G401 (cell line): ENCODE measurements at regions not wholly inside any gene's neighbourhood (a gene's known extent, or its start where the extent isn't known, plus 50 kb on each side); places are given as distances from the start of the nearest gene placed in this dataset.

ENCODE experiments used
- DNase-seq: peaks from one replicate; pipeline ENCODE4 v3.0.0-alpha.2; 2015; ENCODE audit warnings: low spot score
- in situ Hi-C: cut with HindIII; loops from 2 replicates; pipeline ENCODE4 v1.10.0; 2016; ENCODE audit warnings: low sequenced_read_pairs, mixed read lengths

- no peak for DNase-seq
- in situ Hi-C loops = no loop called here
Observed at GRCh38 chr7:131232768-131233167, 94.9 kb upstream of the MKLN1 start.

GRCh38 chr7:131233193-131233592 is 94.5 kb upstream of the MKLN1 start:
- in situ Hi-C loops = no loop called here

GRCh38 chr7:131234719-131235488 is 92.8 kb upstream of the MKLN1 start:
- in situ Hi-C loops = no loop called here
- DNase-seq = peak; percentile 47

More at GRCh38 chr7:131233193-131233592, 94.5 kb upstream of the MKLN1 start:
- no peak for DNase-seq

DNA sequence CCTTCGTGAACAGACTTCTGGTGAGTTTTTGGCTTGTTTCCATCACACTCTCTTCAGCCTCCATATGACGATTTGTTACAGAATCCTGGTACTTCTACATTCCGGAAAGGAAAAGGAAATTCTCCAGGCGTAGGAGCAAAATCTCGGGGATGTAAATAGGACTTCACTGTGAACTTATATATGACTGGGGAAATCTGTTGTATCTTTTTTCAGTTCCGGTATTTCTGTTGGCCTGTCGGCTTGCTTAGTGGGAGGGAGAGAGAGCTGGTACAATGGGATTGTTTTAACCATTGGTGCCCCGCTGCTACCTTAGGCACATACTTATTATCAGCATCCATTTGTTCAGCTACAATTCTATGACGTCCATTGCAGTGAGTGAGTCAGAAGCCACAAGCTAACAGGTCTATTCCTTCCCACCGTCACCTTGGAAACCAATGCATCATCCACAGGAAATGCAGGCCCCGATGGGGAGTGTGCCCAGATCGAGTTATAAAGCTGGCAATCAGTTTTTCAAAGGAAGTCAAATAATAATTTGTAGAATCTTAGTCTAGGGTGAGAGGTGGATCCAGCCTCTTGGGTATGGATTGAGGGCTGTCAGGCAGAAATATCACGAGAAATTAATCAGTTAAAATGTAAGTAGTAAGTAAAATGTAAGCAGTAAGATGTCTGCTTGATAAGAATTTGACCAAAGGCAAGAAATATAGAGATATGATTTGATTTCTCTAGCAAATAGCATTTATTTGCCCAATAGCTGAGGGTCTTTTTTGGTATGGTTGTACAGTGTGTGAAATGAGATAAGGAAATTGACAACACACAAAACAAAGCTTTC is 92.0 kb upstream of the MKLN1 start:
- in situ Hi-C loops = no loop called here
- peak; percentile 62 for DNase-seq

- in situ Hi-C loops = no loop called here
- DNase-seq = no peak
Observed at GRCh38 chr7:131236318-131236672, 91.4 kb upstream of the MKLN1 start.

GRCh38 chr7:131238347-131238931 is 89.2 kb upstream of the MKLN1 start:
- in situ Hi-C loops = no loop called here
- no peak for DNase-seq

DNA sequence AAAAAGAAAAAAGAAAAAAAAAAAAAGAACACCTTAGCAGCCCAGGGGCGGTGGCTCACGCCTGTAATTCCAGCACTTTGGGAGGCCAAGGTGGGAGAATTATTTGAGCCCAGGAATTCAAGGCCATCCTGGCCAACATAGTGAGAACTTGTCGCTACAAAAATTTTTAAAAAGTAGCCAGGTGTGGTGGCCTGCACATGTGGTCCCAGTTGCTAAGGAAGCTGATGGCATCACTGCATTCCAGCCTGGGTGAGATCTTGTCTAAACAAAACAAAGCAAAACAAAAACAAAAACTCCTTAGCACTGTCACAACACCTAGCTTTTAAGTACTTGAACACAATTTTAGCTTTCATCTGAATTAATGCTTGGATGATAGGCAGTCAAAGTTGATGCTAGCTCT is 86.3 kb upstream of the MKLN1 start:
- in situ Hi-C loops = no loop called here
- no peak for DNase-seq

DNA sequence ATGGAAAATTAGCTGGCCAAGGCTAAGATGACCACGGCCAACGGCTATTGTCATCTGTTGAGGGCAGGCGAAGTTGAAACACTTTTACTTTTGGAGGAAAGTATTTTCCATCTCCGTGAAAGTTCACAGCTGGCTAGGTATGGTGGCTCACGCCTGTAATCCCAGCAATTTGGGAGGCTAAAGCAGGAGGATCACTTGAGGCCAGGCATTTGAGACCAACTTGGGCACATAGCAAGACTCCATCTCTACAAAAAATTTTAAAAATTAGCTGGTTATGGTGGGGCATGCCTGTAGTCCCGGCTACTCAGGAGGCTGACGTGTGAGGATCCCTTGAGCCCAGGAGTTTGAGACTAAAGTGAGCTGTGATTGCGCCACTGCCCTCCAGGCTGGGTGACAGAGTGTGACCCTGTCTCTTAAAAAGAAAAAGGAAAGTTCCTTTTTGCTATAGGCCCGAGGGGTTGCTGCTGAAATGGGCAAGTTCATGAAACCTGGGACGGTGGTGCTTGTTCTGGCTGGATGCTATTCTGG is 85.5 kb upstream of the MKLN1 start:
- in situ Hi-C loops = no loop called here
- no peak for DNase-seq

DNA sequence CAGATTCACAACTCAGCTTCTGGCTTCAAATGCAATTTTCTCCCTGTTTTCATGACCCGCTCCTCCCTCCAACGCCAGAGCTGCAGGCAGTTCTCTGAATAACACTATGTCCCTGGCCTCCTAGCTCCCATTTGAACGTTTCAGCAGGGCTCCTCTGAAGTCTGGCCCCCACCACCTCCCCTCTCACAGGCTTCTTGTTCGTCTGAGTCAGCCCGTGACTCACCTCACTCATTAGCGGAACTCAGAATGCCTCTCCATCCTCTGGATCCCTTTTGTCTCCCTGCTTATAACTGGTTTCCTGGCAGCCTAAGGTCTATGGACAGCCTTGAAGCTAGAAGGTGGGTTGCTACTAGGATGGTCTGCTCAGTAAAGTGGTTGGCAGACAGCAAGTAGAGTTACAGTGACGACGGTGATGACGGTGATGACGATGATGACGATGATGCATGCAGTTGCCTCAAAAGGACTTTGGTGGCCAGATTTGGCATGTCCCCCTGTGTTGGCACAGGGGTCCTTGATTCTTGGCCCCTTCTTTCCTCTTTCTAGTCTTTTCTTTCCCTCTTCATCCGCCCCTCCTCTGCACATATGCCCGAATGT is 83.3 kb upstream of the MKLN1 start:
- DNase-seq = no peak

DNA sequence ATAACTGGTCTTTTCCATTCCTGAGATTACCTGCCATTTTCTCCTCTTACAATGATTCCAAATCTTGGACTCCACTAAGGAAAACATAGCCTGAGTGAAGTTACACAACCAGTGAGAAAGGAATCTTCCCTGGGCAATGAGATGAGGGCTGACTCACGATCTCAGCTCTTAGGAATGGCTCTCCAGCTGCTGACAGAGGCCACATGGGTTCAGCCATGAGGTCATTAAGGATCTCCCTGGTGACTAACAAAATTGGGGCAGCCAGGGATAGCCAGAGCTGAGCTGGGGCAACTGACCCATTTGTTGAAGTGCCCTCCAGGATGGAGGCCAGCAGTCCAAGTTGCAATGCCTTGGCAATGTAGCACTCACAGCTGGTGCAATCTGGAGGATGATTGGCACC is 78.7 kb upstream of the MKLN1 start:
- DNase-seq = no peak
- in situ Hi-C loops = no loop called here

More for the DNA sequence above, 83.3 kb upstream of the MKLN1 start:
- in situ Hi-C loops = no loop called here

GRCh38 chr7:131249483-131249882 is 78.2 kb upstream of the MKLN1 start:
- DNase-seq = no peak
- in situ Hi-C loops = no loop called here

- DNase-seq = no peak
- in situ Hi-C loops = no loop called here
Observed at GRCh38 chr7:131250331-131250730, 77.3 kb upstream of the MKLN1 start.

DNA sequence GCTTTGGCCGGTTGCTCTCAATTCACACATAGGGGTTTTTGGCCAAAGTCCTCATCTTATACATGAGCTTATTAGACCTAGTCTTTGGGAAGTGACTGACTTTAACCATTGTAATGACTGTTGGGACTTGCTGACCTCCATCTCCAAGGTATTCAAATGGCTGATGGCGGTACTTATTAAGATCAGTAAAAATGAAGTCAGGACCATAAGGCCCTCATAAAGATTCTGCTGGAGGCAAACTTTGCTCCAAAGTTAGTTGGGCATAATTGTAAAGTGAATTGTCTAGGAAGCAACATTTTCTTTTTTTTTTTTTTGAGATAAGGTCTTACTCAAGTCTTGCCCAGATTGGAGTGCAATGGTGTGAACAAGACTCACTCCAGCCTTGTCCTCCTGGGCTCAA is 76.3 kb upstream of the MKLN1 start:
- DNase-seq = no peak
- in situ Hi-C loops = no loop called here

- in situ Hi-C loops = no loop called here
- DNase-seq = no peak
Observed at GRCh38 chr7:131252976-131253375, 74.7 kb upstream of the MKLN1 start.

DNA sequence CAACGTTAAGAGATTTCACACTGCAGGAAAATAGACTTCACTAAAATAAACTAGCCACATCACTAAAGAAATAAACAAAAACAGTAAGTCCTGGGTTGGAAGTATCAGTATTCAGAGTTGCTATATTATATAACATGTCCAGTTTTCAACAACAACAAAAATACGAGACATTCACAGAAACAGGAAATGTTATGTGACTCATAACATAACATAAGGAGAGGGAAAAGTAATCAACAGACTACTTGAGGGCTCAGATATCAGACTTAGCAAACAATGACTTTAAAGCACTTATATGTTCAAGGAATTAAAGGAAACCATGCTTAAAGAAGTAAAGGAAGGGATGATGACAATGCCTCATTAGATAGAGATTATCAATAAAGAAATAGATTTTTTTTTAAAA is 73.5 kb upstream of the MKLN1 start:
- in situ Hi-C loops = no loop called here

DNA sequence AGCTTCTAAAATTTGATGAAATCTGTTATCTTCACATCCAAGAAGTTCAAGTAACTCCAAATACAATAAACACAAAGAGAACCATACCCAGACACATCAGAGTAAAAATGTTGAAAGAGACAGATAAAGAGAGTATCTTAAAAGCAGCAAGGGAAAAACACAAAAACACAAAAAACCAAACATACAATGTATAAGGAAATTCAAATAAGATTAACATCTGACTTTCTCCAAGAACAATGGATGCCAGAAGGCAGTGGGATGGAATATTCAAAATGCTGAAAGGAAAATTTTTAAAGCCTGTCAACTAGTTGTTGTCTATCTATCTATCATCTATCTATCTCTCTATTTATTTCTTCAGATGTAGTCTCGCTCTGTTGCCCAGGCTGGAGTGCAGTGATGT is 72.4 kb upstream of the MKLN1 start:
- in situ Hi-C loops = no loop called here
- no peak for DNase-seq

More for the DNA sequence above, 73.5 kb upstream of the MKLN1 start:
- DNase-seq = no peak

GRCh38 chr7:131261476-131261994 is 66.1 kb upstream of the MKLN1 start:
- in situ Hi-C loops = no loop called here
- DNase-seq = no peak

- in situ Hi-C loops = no loop called here
- no peak for DNase-seq
Observed at GRCh38 chr7:131265227-131265626, 62.4 kb upstream of the MKLN1 start.

- in situ Hi-C loops = no loop called here
- no peak for DNase-seq
Observed at GRCh38 chr7:131267631-131268030, 60.0 kb upstream of the MKLN1 start.
